ENCODE measurements at regions not wholly inside any gene's neighbourhood (a gene's known extent, or its start where the extent isn't known, plus 50 kb on each side); places are given as distances from the start of the nearest gene placed in this dataset.

DNA sequence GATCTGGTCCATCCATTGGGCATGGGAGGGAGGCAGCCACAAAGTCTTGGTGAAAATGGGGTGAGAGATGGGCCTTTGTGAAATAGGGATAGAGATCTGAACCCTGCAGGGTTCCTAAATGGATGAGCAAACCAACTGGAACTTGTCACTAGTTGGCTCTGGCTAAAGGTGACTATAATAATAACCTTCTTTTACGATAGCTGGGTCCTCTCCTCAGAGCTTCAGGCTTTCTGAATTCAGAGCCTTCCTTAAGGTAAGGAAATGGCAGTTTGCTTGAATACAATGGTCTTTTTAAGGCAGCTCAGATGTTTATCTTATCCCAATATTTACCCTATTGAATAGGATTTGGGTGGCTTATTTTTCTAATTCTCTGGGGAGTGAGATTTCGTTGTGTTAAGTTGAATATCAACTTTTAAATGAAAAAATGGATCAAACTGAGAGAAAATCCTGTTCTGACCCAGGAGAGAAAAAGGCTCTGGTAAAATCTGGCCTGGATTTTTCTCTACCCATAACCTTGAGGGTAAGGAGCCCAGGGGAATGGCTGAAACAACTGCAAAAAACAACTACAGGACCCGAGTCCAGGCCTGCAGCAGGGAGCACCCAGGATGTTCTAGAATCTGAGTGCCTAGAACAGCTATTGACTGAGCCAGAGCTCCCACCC, 61.1 kb upstream of the CXCR4 start:
- FAIRE-seq (no peak), DNase-seq (ENCODE audit: low read depth, low spot score) (no peak)
- Histone ChIP-seq H3K9me3 (ENCODE audit: control insufficient read depth, low read depth, low read length) (no peaks in the 10 kb centered on the region), H3K4me2 (ENCODE audit: control insufficient read depth, extremely low read depth, insufficient read depth, low read depth, low read length) (no peak overlapping the region), H3K27me3 (ENCODE audit: control insufficient read depth, extremely low read depth, insufficient read depth, low read length) (no peaks in the 10 kb centered on the region), H3K79me2 (ENCODE audit: control insufficient read depth, insufficient read depth, low read length) (no peaks in the 10 kb centered on the region), H4K20me1 (ENCODE audit: control insufficient read depth, extremely low read depth, insufficient read depth, low read length) (no peaks in the 10 kb centered on the region), H3K4me1 (ENCODE audit: control insufficient read depth, extremely low read depth, insufficient read depth, low read length) (no peaks in the 10 kb centered on the region), H3K9ac (ENCODE audit: control insufficient read depth, extremely low read depth, insufficient read depth, low read length) (no peak overlapping the region), H3K36me3 (ENCODE audit: control insufficient read depth in 2 of 2, extremely low read depth in 1 of 2, insufficient read depth in 2 of 2, low read length in 2 of 2) (no peaks in the 10 kb centered on the region), H2AFZ (ENCODE audit: control insufficient read depth, low read length) (no peak overlapping the region), H3K27ac (ENCODE audit: control insufficient read depth, insufficient read depth, low read length) (no peak overlapping the region), H3K4me3 (ENCODE audit: control insufficient read depth in 2 of 3, extremely low read depth in 1 of 3, insufficient read depth in 2 of 3, low read depth in 1 of 3, low read length in 3 of 3) (no peak overlapping the region), H3K9me1 (ENCODE audit: control insufficient read depth, extremely low read depth, insufficient read depth, low read length) (no peaks in the 10 kb centered on the region)
- dilution Hi-C loops (cut with MboI; ENCODE audit: extremely low pct_ligation_motif_present, low sequenced_read_pairs) = no loop called here
- TF ChIP-seq EZH2 (IDR thresholded peaks at IDR 0.05; ENCODE audit: low read length) = no peak
- TF ChIP-seq, protein P1, sequence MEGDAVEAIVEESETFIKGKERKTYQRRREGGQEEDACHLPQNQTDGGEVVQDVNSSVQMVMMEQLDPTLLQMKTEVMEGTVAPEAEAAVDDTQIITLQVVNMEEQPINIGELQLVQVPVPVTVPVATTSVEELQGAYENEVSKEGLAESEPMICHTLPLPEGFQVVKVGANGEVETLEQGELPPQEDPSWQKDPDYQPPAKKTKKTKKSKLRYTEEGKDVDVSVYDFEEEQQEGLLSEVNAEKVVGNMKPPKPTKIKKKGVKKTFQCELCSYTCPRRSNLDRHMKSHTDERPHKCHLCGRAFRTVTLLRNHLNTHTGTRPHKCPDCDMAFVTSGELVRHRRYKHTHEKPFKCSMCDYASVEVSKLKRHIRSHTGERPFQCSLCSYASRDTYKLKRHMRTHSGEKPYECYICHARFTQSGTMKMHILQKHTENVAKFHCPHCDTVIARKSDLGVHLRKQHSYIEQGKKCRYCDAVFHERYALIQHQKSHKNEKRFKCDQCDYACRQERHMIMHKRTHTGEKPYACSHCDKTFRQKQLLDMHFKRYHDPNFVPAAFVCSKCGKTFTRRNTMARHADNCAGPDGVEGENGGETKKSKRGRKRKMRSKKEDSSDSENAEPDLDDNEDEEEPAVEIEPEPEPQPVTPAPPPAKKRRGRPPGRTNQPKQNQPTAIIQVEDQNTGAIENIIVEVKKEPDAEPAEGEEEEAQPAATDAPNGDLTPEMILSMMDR (optimal IDR thresholded peaks at IDR 0.05 in 1 of 3, IDR thresholded peaks at IDR 0.05 in 1 of 3, conservative IDR thresholded peaks at IDR 0.05 in 1 of 3; ENCODE audit: extremely low read depth in 1 of 3, insufficient read depth in 2 of 3, low read length in 3 of 3) = no peak

DNA sequence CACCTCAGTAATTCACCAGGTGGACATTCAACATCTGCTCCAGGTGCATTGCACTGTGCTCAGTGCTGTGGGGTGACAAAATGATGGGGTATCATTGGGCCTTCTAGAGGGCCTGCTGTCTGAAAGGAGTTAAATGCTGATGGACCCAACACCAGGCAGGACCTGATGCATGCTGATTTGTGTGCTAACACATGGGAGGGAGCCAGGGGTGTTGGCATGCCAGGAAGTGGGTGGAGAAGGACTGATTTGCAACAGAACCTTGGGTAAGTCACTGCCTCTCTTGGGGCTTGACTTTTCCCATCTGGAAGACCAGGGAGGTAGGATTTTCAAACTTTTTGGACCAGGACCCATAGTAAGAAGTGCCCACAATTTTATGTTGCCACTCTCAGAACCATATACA, 57.9 kb upstream of the CXCR4 start:
- no peak overlapping the region for H3K4me3 ChIP-seq (ENCODE audit: control insufficient read depth in 2 of 3, extremely low read depth in 1 of 3, insufficient read depth in 2 of 3, low read depth in 1 of 3, low read length in 3 of 3)
- H3K27ac ChIP-seq (ENCODE audit: control insufficient read depth, insufficient read depth, low read length) = no peak overlapping the region
- H3K36me3 ChIP-seq (ENCODE audit: control insufficient read depth in 2 of 2, extremely low read depth in 1 of 2, insufficient read depth in 2 of 2, low read length in 2 of 2) = no peaks in the 10 kb centered on the region
- TF ChIP-seq, protein P1 (optimal IDR thresholded peaks at IDR 0.05 in 1 of 3, IDR thresholded peaks at IDR 0.05 in 1 of 3, conservative IDR thresholded peaks at IDR 0.05 in 1 of 3; ENCODE audit: extremely low read depth in 1 of 3, insufficient read depth in 2 of 3, low read length in 3 of 3) = no peak
- TF ChIP-seq EZH2 (IDR thresholded peaks at IDR 0.05; ENCODE audit: low read length) = no peak
- H2AFZ ChIP-seq (ENCODE audit: control insufficient read depth, low read length) = no peak overlapping the region
- H3K27me3 ChIP-seq (ENCODE audit: control insufficient read depth, extremely low read depth, insufficient read depth, low read length) = no peaks in the 10 kb centered on the region
- H4K20me1 ChIP-seq (ENCODE audit: control insufficient read depth, extremely low read depth, insufficient read depth, low read length) = no peaks in the 10 kb centered on the region
- no peak overlapping the region for H3K9ac ChIP-seq (ENCODE audit: control insufficient read depth, extremely low read depth, insufficient read depth, low read length)
- FAIRE-seq (no peak), DNase-seq (ENCODE audit: low read depth, low spot score) (no peak)
- H3K4me2 ChIP-seq (ENCODE audit: control insufficient read depth, extremely low read depth, insufficient read depth, low read depth, low read length) = no peak overlapping the region
- no peaks in the 10 kb centered on the region for H3K79me2 ChIP-seq (ENCODE audit: control insufficient read depth, insufficient read depth, low read length)
- no peaks in the 10 kb centered on the region for H3K9me3 ChIP-seq (ENCODE audit: control insufficient read depth, low read depth, low read length)
- H3K9me1 ChIP-seq (ENCODE audit: control insufficient read depth, extremely low read depth, insufficient read depth, low read length) = no peaks in the 10 kb centered on the region
- no peaks in the 10 kb centered on the region for H3K4me1 ChIP-seq (ENCODE audit: control insufficient read depth, extremely low read depth, insufficient read depth, low read length)
- dilution Hi-C loops (cut with MboI; ENCODE audit: extremely low pct_ligation_motif_present, low sequenced_read_pairs) = no loop called here

All from keratinocyte (primary cell).